Fibroblast of lung (primary cell): ENCODE measurements at regions not wholly inside any gene's neighbourhood (a gene's known extent, or its start where the extent isn't known, plus 50 kb on each side); places are given as distances from the start of the nearest gene placed in this dataset.

Experiments used
- EZH2 ChIP-seq: IDR thresholded peaks from 2 replicates; pipeline ENCODE4 v1.5.1; 2012; ENCODE audit warnings: low read length, control low read depth, mild to moderate bottlenecking; ENCODE audit errors: missing control alignments
- TF ChIP-seq, protein P1 (sequence below), 2 donors: IDR thresholded peaks in 1 of 2; conservative IDR thresholded peaks in 1 of 2; 1 replicate in 1 of 2; 2 replicates in 1 of 2; pipeline ENCODE4 v1.5.1; 2011 to 2012; ENCODE audit warnings: low read length in 2 of 2, control low read depth in 1 of 2, inconsistent platforms in 1 of 2, low read depth in 1 of 2, mild to moderate bottlenecking in 1 of 2

GRCh38 chr6:104401926-104402325, 457.8 kb downstream of the HACE1 start:
- TF ChIP-seq, protein P1, sequence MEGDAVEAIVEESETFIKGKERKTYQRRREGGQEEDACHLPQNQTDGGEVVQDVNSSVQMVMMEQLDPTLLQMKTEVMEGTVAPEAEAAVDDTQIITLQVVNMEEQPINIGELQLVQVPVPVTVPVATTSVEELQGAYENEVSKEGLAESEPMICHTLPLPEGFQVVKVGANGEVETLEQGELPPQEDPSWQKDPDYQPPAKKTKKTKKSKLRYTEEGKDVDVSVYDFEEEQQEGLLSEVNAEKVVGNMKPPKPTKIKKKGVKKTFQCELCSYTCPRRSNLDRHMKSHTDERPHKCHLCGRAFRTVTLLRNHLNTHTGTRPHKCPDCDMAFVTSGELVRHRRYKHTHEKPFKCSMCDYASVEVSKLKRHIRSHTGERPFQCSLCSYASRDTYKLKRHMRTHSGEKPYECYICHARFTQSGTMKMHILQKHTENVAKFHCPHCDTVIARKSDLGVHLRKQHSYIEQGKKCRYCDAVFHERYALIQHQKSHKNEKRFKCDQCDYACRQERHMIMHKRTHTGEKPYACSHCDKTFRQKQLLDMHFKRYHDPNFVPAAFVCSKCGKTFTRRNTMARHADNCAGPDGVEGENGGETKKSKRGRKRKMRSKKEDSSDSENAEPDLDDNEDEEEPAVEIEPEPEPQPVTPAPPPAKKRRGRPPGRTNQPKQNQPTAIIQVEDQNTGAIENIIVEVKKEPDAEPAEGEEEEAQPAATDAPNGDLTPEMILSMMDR (conservative IDR thresholded peaks at IDR 0.05 in 1 of 2, IDR thresholded peaks at IDR 0.05 in 1 of 2; ENCODE audit: low read depth in 1 of 2, low read length in 2 of 2): no peak
- no peak for TF ChIP-seq EZH2
